ENCODE measurements at regions not wholly inside any gene's neighbourhood (a gene's known extent, or its start where the extent isn't known, plus 50 kb on each side); places are given as distances from the start of the nearest gene placed in this dataset.

GRCh38 chr2:217551252-217551899, 451.4 kb downstream of the TNS1 start:
- DNase-seq (ENCODE audit: low read depth) = peak; percentile 63
- no peak overlapping the region for H3K4me3 ChIP-seq (ENCODE audit: low read depth, low read length)
- TF ChIP-seq, protein P1, sequence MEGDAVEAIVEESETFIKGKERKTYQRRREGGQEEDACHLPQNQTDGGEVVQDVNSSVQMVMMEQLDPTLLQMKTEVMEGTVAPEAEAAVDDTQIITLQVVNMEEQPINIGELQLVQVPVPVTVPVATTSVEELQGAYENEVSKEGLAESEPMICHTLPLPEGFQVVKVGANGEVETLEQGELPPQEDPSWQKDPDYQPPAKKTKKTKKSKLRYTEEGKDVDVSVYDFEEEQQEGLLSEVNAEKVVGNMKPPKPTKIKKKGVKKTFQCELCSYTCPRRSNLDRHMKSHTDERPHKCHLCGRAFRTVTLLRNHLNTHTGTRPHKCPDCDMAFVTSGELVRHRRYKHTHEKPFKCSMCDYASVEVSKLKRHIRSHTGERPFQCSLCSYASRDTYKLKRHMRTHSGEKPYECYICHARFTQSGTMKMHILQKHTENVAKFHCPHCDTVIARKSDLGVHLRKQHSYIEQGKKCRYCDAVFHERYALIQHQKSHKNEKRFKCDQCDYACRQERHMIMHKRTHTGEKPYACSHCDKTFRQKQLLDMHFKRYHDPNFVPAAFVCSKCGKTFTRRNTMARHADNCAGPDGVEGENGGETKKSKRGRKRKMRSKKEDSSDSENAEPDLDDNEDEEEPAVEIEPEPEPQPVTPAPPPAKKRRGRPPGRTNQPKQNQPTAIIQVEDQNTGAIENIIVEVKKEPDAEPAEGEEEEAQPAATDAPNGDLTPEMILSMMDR (IDR thresholded peaks at IDR 0.05; ENCODE audit: insufficient read depth, low read length) = no peak

DNA sequence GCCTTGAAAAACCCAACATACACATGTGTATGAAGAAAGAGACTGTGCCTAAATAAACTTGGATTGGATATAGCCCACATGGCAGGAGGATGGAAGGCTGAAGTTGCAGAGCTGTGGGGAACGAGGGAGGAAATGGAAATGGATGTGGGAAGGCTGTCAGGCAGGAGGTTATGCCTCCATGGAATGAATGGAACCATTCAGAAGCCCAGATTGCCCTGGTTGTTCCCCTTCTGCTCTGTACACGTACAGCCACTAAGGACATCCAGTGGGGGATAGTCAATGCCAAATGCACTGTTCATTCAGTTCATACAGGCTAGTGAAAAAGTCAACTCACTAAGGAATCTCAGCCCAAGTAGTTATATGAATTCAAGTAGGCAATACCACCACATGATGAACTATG, 463.7 kb downstream of the TNS1 start:
- TF ChIP-seq, protein P1 (IDR thresholded peaks at IDR 0.05; ENCODE audit: insufficient read depth, low read length) = no peak
- no peak overlapping the region for H3K4me3 ChIP-seq (ENCODE audit: low read depth, low read length)
- no peak for DNase-seq (ENCODE audit: low read depth)

DNA sequence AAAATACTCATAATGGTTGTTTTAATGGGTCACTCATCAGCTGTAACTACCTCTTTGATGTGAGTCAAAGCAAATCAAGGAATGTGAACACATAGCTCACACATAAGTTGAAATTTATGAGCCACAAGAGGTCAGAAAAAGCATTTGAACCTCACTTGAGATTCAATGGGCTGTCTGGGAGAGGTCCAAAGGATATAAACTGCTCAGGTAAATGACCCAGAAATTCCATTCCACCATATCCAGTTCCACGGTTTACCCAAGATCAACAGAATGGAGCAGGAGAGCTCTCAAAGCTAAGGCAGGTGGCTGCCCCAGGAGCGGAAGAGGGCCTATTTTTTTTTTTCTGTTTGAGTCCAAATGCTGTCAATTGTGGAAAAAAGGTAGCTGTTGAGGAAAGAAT, 464.1 kb downstream of the TNS1 start:
- DNase-seq (ENCODE audit: low read depth) = no peak
- no peak overlapping the region for H3K4me3 ChIP-seq (ENCODE audit: low read depth, low read length)
- TF ChIP-seq, protein P1 (IDR thresholded peaks at IDR 0.05; ENCODE audit: insufficient read depth, low read length) = no peak

GRCh38 chr2:217535957-217536708, 466.7 kb downstream of the TNS1 start:
- DNase-seq (ENCODE audit: low read depth) = no peak
- TF ChIP-seq, protein P1 (IDR thresholded peaks at IDR 0.05; ENCODE audit: insufficient read depth, low read length) = no peak

DNA sequence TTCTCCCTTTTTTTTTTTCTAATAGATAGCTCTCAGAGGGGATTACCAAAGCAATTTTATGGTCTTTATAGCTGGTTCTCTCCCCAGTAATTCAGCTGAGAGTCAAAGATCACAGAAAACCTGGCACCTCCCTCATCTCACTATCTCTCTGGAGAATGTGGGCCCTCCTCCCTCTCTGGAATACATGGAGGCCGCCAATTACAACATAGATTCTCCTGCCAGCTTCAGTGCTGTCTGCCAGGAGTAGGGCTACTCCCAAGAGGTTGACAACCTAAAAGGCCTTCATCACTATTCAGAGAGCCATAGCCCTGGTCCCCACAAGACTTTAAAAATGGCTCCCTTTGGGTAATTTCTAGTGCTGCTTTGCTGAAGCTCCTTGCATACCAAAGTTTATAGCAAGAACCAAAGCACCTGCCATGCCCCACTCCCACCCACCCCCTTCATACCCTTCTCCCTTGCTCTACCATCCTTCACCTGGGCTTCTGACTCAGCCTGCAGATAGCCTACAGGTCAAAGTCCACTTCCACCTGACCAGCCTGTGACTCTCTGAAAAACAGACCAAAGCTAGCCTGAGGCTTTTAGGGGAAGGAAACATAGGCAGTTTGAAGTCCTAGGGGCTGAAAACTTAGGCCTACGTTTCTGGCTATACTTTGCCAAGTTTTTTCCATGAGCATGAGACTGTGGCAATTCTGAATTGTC, 472.3 kb downstream of the TNS1 start:
- DNase-seq (ENCODE audit: low read depth) = peak; percentile 70
- no peak overlapping the region for H3K4me3 ChIP-seq (ENCODE audit: low read depth, low read length)
- TF ChIP-seq, protein P1 (IDR thresholded peaks at IDR 0.05; ENCODE audit: insufficient read depth, low read length) = no peak

More at GRCh38 chr2:217535957-217536708, 466.7 kb downstream of the TNS1 start:
- no peak overlapping the region for H3K4me3 ChIP-seq (ENCODE audit: low read depth, low read length)

DNA sequence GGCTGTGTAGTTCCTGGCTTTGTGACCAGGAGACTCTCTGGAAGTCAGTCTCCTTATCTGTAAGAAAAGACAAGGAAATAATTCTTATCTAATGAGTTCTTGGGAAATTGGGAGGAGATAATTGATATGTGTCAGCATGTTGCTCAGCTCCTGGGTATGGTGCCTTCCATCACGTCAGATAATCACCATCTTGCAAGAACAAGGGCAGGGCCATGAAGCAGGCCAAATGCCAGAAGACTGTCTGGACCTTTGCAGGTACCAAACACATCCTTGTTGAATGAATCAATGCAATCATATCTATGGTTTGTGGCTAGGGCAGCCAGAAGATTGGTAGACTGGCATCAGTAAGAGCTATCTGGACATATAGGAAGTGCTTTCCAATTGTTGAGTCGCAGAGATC, 473.5 kb downstream of the TNS1 start:
- TF ChIP-seq, protein P1 (IDR thresholded peaks at IDR 0.05; ENCODE audit: insufficient read depth, low read length) = no peak
- no peak overlapping the region for H3K4me3 ChIP-seq (ENCODE audit: low read depth, low read length)
- DNase-seq (ENCODE audit: low read depth) = no peak

All from fibroblast of the aortic adventitia (primary cell).